GM12878 (cell line): ENCODE measurements at regions not wholly inside any gene's neighbourhood (a gene's known extent, or its start where the extent isn't known, plus 50 kb on each side); places are given as distances from the start of the nearest gene placed in this dataset.

ENCODE experiments used
- ATAC-seq: fragments of 200-7000 bp; cut with Tn5 transposase; 3 replicates; pipeline ENCODE4 v1.9.1; 2020; ENCODE audit warnings: mild to moderate bottlenecking, moderate library complexity
- BruUV-seq: library from RNA; stranded (reverse); fragments of 400-500 nt; replicated peaks from 2 replicates; lab custom pipeline; 2021; lab: Mats Ljungman, UMichigan
- CTCF ChIA-PET: fragments of 300-600 bp; sonication (Branson Sonifier 250); formaldehyde crosslinking; extraction: SDS; loops from one replicate; lab custom pipeline; 2021; ENCODE audit warnings: inconsistent platforms; lab: Yijun Ruan, JAX
- POLR2A ChIA-PET: fragments of 350-600 bp; formaldehyde crosslinking; extraction: SDS; loops from one replicate; lab custom pipeline; 2021; ENCODE audit warnings: inconsistent platforms; lab: Charles Lee
- RAD21 ChIA-PET: fragments of 300-600 bp; sonication (Branson Sonifier 250); formaldehyde crosslinking; loops from one replicate; lab custom pipeline; 2023; ENCODE audit warnings: antibody characterized with exemption; ENCODE audit not compliant: unreplicated experiment; lab: Charles Lee
- SMC1A ChIA-PET: fragments of 300-600 bp; sonication (Branson Sonifier 250); formaldehyde crosslinking; loops from one replicate; lab custom pipeline; 2023; ENCODE audit not compliant: unreplicated experiment, uncharacterized antibody; lab: Charles Lee
- DNase-seq: peaks from one replicate; pipeline ENCODE4 v3.0.0-alpha.2; 2011; ENCODE audit warnings: low read depth, low spot score
- FAIRE-seq: peaks from 3 replicates; lab custom pipeline; 2011; peaks lifted over from hg19 to GRCh38; lab: Jason Lieb, UNC
- H2AFZ ChIP-seq: 2 replicates; pipeline ENCODE4 v1.6.0; 2011; ENCODE audit warnings: low read depth, low read length, control low read depth; ENCODE audit not compliant: control insufficient read depth
- H3K27ac ChIP-seq: 2 replicates; pipeline ENCODE4 v1.5.1; 2011; ENCODE audit warnings: control low read depth; ENCODE audit not compliant: control insufficient read depth, insufficient read depth
- H3K27me3 ChIP-seq, 2 experiments: replicated peaks in 1 of 2; 2 replicates each; pipeline versions ENCODE4 v1.6.0 to v1.6.1; 2011; ENCODE audit warnings: low read length in 1 of 2; ENCODE audit not compliant: control insufficient read depth in 2 of 2, insufficient read depth in 2 of 2
- H3K36me3 ChIP-seq, 2 experiments: 2 replicates each; pipeline ENCODE4 v1.5.1; 2011; ENCODE audit warnings: low read length in 1 of 2; ENCODE audit not compliant: control insufficient read depth in 2 of 2, insufficient read depth in 2 of 2
- H3K4me1 ChIP-seq: 2 replicates; pipeline ENCODE4 v1.6.1; 2011; ENCODE audit warnings: mild to moderate bottlenecking, low read length, moderate library complexity, mixed read lengths; ENCODE audit not compliant: control insufficient read depth, insufficient read depth
- H3K4me2 ChIP-seq: 2 replicates; pipeline ENCODE4 v1.6.0; 2011; ENCODE audit warnings: control low read depth; ENCODE audit not compliant: control insufficient read depth, insufficient read depth
- H3K4me3 ChIP-seq: fragments of 200-600 bp; sonication (generic); 2 replicates; pipeline ENCODE4 v1.5.1; 2016
- H3K79me2 ChIP-seq: 2 replicates; pipeline ENCODE4 v1.6.0; 2011; ENCODE audit warnings: low read length; ENCODE audit not compliant: control insufficient read depth, insufficient read depth
- H3K9ac ChIP-seq: 2 replicates; pipeline ENCODE4 v1.8.0; 2011; ENCODE audit warnings: low read length, control low read depth, mixed read lengths; ENCODE audit not compliant: control insufficient read depth, insufficient read depth
- H3K9me3 ChIP-seq: replicated peaks from 3 replicates; pipeline ENCODE4 v1.5.1; 2011; ENCODE audit warnings: mild to moderate bottlenecking, low read length; ENCODE audit not compliant: control insufficient read depth, insufficient read depth
- H4K20me1 ChIP-seq: 2 replicates; pipeline ENCODE4 v1.6.0; 2011; ENCODE audit not compliant: control insufficient read depth, insufficient read depth
- ETV6 ChIP-seq, 2 experiments: fragments of 450-650 bp in 1 of 2; IDR thresholded peaks in 1 of 2; conservative IDR thresholded peaks in 1 of 2; 2 replicates each; pipeline ENCODE4 v1.6.1; 2014; ENCODE audit warnings: antibody characterized with exemption in 1 of 2, borderline replicate concordance in 1 of 2, low read depth in 1 of 2, mild to moderate bottlenecking in 1 of 2, moderate library complexity in 1 of 2
- LARP7 ChIP-seq: fragments of 450-650 bp; IDR thresholded peaks from 2 replicates; pipeline ENCODE4 v1.6.1; 2017; ENCODE audit warnings: mild to moderate bottlenecking
- NKRF ChIP-seq: fragments of 450-650 bp; conservative IDR thresholded peaks from 2 replicates; pipeline ENCODE4 v1.6.1; 2017; ENCODE audit warnings: mild to moderate bottlenecking, moderate library complexity
- POLR2A ChIP-seq: IDR thresholded peaks from 2 replicates; pipeline ENCODE4 v1.6.1; 2011; ENCODE audit warnings: low read depth, mild to moderate bottlenecking, low read length
- POLR2AphosphoS5 ChIP-seq: IDR thresholded peaks from 2 replicates; pipeline ENCODE4 v1.6.1; 2011; ENCODE audit warnings: mild to moderate bottlenecking, low read length, inconsistent platforms
- RELA ChIP-seq: fragments of 450-650 bp; IDR thresholded peaks from 2 replicates; pipeline ENCODE4 v1.8.0; 2014; ENCODE audit warnings: borderline replicate concordance; ENCODE audit not compliant: partially characterized antibody
- TCF3 ChIP-seq: IDR thresholded peaks from 2 replicates; pipeline ENCODE4 v1.6.1; 2012; ENCODE audit warnings: low read depth, mild to moderate bottlenecking, low read length, borderline replicate concordance; ENCODE audit not compliant: insufficient read depth
- ZNF274 ChIP-seq: IDR thresholded peaks from one replicate; pipeline ENCODE4 v1.8.0; 2011; ENCODE audit not compliant: insufficient read length, insufficient read depth
- WGBS: methylation state at CpG from one replicate; pipeline ENCODE4 v1.1.6; 2016; ENCODE audit warnings: low lambda C conversion rate; ENCODE audit not compliant: insufficient replicate concordance, insufficient coverage; ENCODE audit errors: missing lambda C conversion rate; 5-methylcytosine and 5-hydroxymethylcytosine counted together
- in situ Hi-C: fragments of 300-500 bp; cut with MboI; formaldehyde crosslinking; loops from 9 replicates; pipeline ENCODE4 v1.14.3; 2018; ENCODE audit warnings: mixed read lengths
- intact Hi-C: fragments of 100-400 bp; cut with micrococcal nuclease; formaldehyde crosslinking; loops from one replicate; pipeline ENCODE4 v1.14.2; 2022; ENCODE audit not compliant: unreplicated experiment
- TF ChIP-seq, protein P1 (sequence below): fragments of 450-650 bp; IDR thresholded peaks from 2 replicates; pipeline ENCODE4 v1.6.1; 2017; ENCODE audit warnings: antibody characterized with exemption, mild to moderate bottlenecking, moderate library complexity

- TF ChIP-seq RELA, result no peak
- no peak for TF ChIP-seq ZNF274
- no peak for TF ChIP-seq ETV6 (conservative IDR thresholded peaks at IDR 0.05 in 1 of 2, IDR thresholded peaks at IDR 0.05 in 1 of 2; ENCODE audit: borderline replicate concordance in 1 of 2, low read depth in 1 of 2)
- TF ChIP-seq NKRF, result no peak
- TF ChIP-seq, all 136 proteins: peak for 0
Measured at GRCh38 chr21:41669533-41669830, 97.4 kb downstream of the RIPK4 start (continued).

- H3K79me2 ChIP-seq, result no peaks in the 10 kb centered on the region
- H3K4me3 ChIP-seq, result no peak overlapping the region
- TF ChIP-seq, protein P1, sequence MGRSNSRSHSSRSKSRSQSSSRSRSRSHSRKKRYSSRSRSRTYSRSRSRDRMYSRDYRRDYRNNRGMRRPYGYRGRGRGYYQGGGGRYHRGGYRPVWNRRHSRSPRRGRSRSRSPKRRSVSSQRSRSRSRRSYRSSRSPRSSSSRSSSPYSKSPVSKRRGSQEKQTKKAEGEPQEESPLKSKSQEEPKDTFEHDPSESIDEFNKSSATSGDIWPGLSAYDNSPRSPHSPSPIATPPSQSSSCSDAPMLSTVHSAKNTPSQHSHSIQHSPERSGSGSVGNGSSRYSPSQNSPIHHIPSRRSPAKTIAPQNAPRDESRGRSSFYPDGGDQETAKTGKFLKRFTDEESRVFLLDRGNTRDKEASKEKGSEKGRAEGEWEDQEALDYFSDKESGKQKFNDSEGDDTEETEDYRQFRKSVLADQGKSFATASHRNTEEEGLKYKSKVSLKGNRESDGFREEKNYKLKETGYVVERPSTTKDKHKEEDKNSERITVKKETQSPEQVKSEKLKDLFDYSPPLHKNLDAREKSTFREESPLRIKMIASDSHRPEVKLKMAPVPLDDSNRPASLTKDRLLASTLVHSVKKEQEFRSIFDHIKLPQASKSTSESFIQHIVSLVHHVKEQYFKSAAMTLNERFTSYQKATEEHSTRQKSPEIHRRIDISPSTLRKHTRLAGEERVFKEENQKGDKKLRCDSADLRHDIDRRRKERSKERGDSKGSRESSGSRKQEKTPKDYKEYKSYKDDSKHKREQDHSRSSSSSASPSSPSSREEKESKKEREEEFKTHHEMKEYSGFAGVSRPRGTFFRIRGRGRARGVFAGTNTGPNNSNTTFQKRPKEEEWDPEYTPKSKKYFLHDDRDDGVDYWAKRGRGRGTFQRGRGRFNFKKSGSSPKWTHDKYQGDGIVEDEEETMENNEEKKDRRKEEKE, result no peak
- TF ChIP-seq POLR2A, result no peak
- TF ChIP-seq TCF3, result no peak
- no peak for TF ChIP-seq POLR2AphosphoS5
- no peak for TF ChIP-seq LARP7
- H3K9me3 ChIP-seq, result no peaks in the 10 kb centered on the region
- no peaks in the 10 kb centered on the region for H4K20me1 ChIP-seq
- H2AFZ ChIP-seq, result no peak overlapping the region
- no peaks in the 10 kb centered on the region for H3K36me3 ChIP-seq
- no peak overlapping the region for H3K27ac ChIP-seq
- in situ Hi-C loops, result no loop called here
- no peak overlapping the region for H3K4me2 ChIP-seq
- 47% methylated on average over 25 of the region's 26 CpGs for WGBS
- BruUV-seq, result no TSS peak
- ChIA-PET POLR2A (no interaction called here), CTCF (no interaction called here), SMC1A (no interaction called here), RAD21 (no interaction called here)
- DNase-seq (no peak), ATAC-seq (no peak), FAIRE-seq (no peak)
- intact Hi-C loops, result no loop called here
- no peaks in the 10 kb centered on the region for H3K4me1 ChIP-seq
- H3K27me3 ChIP-seq, result peaks cover 0 to under 1% of the 10 kb centered on the region in 2 experiments; a peak in 2 of 4 replicates
- no peak overlapping the region for H3K9ac ChIP-seq
Measured at GRCh38 chr21:41668686-41669532, 97.9 kb downstream of the RIPK4 start.
